CD4-positive, alpha-beta T cell (primary cell): ENCODE measurements at regions not wholly inside any gene's neighbourhood (a gene's known extent, or its start where the extent isn't known, plus 50 kb on each side); places are given as distances from the start of the nearest gene placed in this dataset.

Experiments
- ATAC-seq: fragments of 200-7000 bp; cut with Tn5 transposase; one replicate; pipeline ENCODE4 v1.10.0; 2022; ENCODE audit warnings: mild to moderate bottlenecking; ENCODE audit not compliant: poor library complexity
- CTCF ChIA-PET: fragments of 350-600 bp; sonication (Branson Sonifier 250); formaldehyde crosslinking; loops from one replicate; lab custom pipeline; 2021; ENCODE audit warnings: antibody characterized with exemption, inconsistent platforms; lab: Charles Lee
- POLR2A ChIA-PET: fragments of 350-600 bp; sonication (Branson Sonifier 250); formaldehyde crosslinking; loops from one replicate; lab custom pipeline; 2021; ENCODE audit warnings: antibody characterized with exemption, inconsistent platforms; lab: Charles Lee
- DNase-seq, 14 experiments: peaks; one replicate each; pipeline ENCODE4 v3.0.0-alpha.2; 2013 to 2020; ENCODE audit warnings: mixed read lengths in 2 of 14
- H3K27ac ChIP-seq, 2 donors: one replicate each; pipeline versions ENCODE4 v1.5.1 to v1.7.0; 2013; ENCODE audit warnings: low read length in 2 of 2, low read depth in 1 of 2, mild to moderate bottlenecking in 1 of 2
- H3K27me3 ChIP-seq, 2 experiments: 1 replicate in 1 of 2; 2 replicates in 1 of 2; pipeline versions ENCODE4 v1.6.1 to v1.7.0; 2013; ENCODE audit warnings: low read length in 2 of 2, control low read depth in 1 of 2, mild to moderate bottlenecking in 1 of 2, moderate library complexity in 1 of 2; ENCODE audit not compliant: insufficient read depth in 2 of 2, control insufficient read depth in 1 of 2
- H3K36me3 ChIP-seq: one replicate; pipeline ENCODE4 v1.6.1; 2013; ENCODE audit warnings: low read length, control low read depth; ENCODE audit not compliant: insufficient read depth
- H3K4me1 ChIP-seq: one replicate; pipeline ENCODE4 v1.6.1; 2013; ENCODE audit warnings: low read length, control low read depth; ENCODE audit not compliant: insufficient read depth
- H3K4me3 ChIP-seq: one replicate; pipeline ENCODE4 v1.5.1; 2013; ENCODE audit warnings: mild to moderate bottlenecking, low read length, moderate library complexity
- H3K9me3 ChIP-seq, 2 experiments: 1 replicate in 1 of 2; 2 replicates in 1 of 2; pipeline versions ENCODE4 v1.6.1 to v1.7.0; 2013; ENCODE audit warnings: low read length in 2 of 2, mild to moderate bottlenecking in 2 of 2, control low read depth in 1 of 2, moderate library complexity in 1 of 2; ENCODE audit not compliant: control insufficient read depth in 1 of 2, insufficient read depth in 1 of 2
- H3K27ac Mint-ChIP-seq: one replicate; pipeline ENCODE4 v1.8.0; 2020; ENCODE audit warnings: mixed read lengths
- H3K27me3 Mint-ChIP-seq: one replicate; pipeline ENCODE4 v1.8.0; 2021; ENCODE audit warnings: mixed read lengths
- H3K36me3 Mint-ChIP-seq: one replicate; pipeline ENCODE4 v1.8.0; 2021; ENCODE audit warnings: low read depth, mixed read lengths
- H3K4me1 Mint-ChIP-seq: one replicate; pipeline ENCODE4 v1.8.0; 2021; ENCODE audit warnings: low read depth, mixed read lengths
- H3K4me3 Mint-ChIP-seq: one replicate; pipeline ENCODE4 v1.8.0; 2020; ENCODE audit warnings: mild to moderate bottlenecking, mixed read lengths
- H3K9me3 Mint-ChIP-seq: one replicate; pipeline ENCODE4 v1.8.0; 2020; ENCODE audit warnings: mixed read lengths
- intact Hi-C, 2 experiments: fragments of 100-400 bp; cut with DNase I in 1 of 2; cut with micrococcal nuclease in 1 of 2; formaldehyde crosslinking; loops; one replicate each; pipeline versions ENCODE4 v1.15.1 to v1.9.0; 2023 to 2025; cut with DNase I, micrococcal nuclease
- TF ChIP-seq, protein P1 (sequence below): fragments of 200-600 bp; IDR thresholded peaks from one replicate; pipeline ENCODE4 v1.8.0; 2022; ENCODE audit warnings: antibody characterized with exemption, mild to moderate bottlenecking

DNA sequence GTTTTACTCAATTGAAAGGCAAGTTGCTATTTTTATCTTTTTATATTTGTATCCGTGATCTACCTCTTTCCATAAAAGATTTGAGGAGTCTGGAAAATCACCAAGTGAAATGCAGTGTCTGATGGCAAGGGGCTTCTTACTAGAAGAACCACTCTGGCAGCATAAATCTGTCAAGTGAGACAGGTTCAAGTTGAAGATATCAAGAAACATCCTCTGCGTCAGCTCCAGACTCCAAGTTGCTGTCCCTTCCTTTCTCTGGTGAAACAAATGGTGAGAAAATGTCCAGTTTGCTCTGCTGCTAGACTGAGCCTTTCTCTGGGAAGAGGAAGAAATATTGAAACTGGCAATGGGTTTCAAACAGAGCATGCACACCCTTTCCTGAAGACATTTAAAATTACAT is 411.2 kb downstream of the PLPP3 start:
- H3K27ac ChIP-seq, result no peak overlapping the region
- no peak overlapping the region for H3K4me3 ChIP-seq
- ChIA-PET POLR2A (no interaction called here), CTCF (no interaction called here)
- H3K27ac Mint-ChIP-seq, result no peak overlapping the region
- H3K36me3 ChIP-seq, result no peaks in the 10 kb centered on the region
- H3K9me3 ChIP-seq, result peaks cover 0 to 9% of the 10 kb centered on the region in 2 experiments
- no peaks in the 10 kb centered on the region for H3K4me1 Mint-ChIP-seq
- DNase-seq, result no peak
- ATAC-seq, result no peak
- no peaks in the 10 kb centered on the region for H3K9me3 Mint-ChIP-seq
- H3K4me1 ChIP-seq, result no peaks in the 10 kb centered on the region
- no peak overlapping the region for H3K4me3 Mint-ChIP-seq
- no peaks in the 10 kb centered on the region for H3K27me3 ChIP-seq
- TF ChIP-seq, protein P1, sequence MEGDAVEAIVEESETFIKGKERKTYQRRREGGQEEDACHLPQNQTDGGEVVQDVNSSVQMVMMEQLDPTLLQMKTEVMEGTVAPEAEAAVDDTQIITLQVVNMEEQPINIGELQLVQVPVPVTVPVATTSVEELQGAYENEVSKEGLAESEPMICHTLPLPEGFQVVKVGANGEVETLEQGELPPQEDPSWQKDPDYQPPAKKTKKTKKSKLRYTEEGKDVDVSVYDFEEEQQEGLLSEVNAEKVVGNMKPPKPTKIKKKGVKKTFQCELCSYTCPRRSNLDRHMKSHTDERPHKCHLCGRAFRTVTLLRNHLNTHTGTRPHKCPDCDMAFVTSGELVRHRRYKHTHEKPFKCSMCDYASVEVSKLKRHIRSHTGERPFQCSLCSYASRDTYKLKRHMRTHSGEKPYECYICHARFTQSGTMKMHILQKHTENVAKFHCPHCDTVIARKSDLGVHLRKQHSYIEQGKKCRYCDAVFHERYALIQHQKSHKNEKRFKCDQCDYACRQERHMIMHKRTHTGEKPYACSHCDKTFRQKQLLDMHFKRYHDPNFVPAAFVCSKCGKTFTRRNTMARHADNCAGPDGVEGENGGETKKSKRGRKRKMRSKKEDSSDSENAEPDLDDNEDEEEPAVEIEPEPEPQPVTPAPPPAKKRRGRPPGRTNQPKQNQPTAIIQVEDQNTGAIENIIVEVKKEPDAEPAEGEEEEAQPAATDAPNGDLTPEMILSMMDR, result no peak
- intact Hi-C loops, result no loop called here
- H3K27me3 Mint-ChIP-seq, result no peaks in the 10 kb centered on the region
- no peaks in the 10 kb centered on the region for H3K36me3 Mint-ChIP-seq

DNA sequence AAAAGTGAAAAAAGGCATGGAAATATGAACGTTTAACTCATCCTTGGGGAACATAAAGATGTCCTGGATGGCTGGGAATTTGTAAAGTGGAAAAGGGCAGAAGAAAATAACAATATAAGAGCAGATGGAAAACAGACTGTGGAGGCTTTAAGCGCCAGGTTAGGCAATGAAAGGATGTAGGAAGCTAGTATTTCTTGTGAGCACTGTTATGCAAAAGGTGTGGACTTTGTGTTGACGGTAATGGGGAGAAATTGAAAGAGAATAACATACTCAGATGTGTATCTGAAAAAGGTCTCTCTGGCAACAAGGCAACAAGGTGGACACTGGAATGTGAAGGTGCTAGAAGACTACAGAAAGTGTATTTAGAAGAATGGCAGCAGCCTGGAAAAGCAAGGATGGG is 411.8 kb downstream of the PLPP3 start:
- TF ChIP-seq, protein P1, result no peak
- no peaks in the 10 kb centered on the region for H3K4me1 ChIP-seq
- Mint-ChIP-seq H3K4me1 (no peaks in the 10 kb centered on the region), H3K27me3 (no peaks in the 10 kb centered on the region), H3K9me3 (no peaks in the 10 kb centered on the region), H3K36me3 (no peaks in the 10 kb centered on the region), H3K27ac (no peak overlapping the region), H3K4me3 (no peak overlapping the region)
- ATAC-seq (no peak), DNase-seq (no peak)
- H3K4me3 ChIP-seq, result no peak overlapping the region
- no peaks in the 10 kb centered on the region for H3K27me3 ChIP-seq
- H3K9me3 ChIP-seq, result peaks cover 0 to 9% of the 10 kb centered on the region in 2 experiments
- intact Hi-C loops, result no loop called here
- ChIA-PET CTCF (no interaction called here), POLR2A (no interaction called here)
- no peaks in the 10 kb centered on the region for H3K36me3 ChIP-seq
- H3K27ac ChIP-seq, result no peak overlapping the region

GRCh38 chr1:56160773-56161315 is 418.5 kb downstream of the PLPP3 start:
- Mint-ChIP-seq H3K9me3 (no peaks in the 10 kb centered on the region), H3K4me3 (no peak overlapping the region), H3K4me1 (no peaks in the 10 kb centered on the region), H3K27ac (no peak overlapping the region), H3K27me3 (no peaks in the 10 kb centered on the region), H3K36me3 (no peaks in the 10 kb centered on the region)
- ChIA-PET POLR2A (no interaction called here), CTCF (interaction anchor here (0.5 kb wide), 1 partner anchor 1046 kb away, joined by 3 read pairs; no protein-coding TSS in a partner anchor)
- H3K36me3 ChIP-seq, result no peaks in the 10 kb centered on the region
- no peaks in the 10 kb centered on the region for H3K4me1 ChIP-seq
- H3K27ac ChIP-seq, result no peak overlapping the region
- TF ChIP-seq, protein P1, result no peak
- DNase-seq (no peak), ATAC-seq (no peak)
- no peaks in the 10 kb centered on the region for H3K27me3 ChIP-seq
- H3K9me3 ChIP-seq, result peaks cover 0 to 3% of the 10 kb centered on the region in 2 experiments
- no peak overlapping the region for H3K4me3 ChIP-seq
- intact Hi-C loops, result no loop called here
